ENCODE measurements at regions not wholly inside any gene's neighbourhood (a gene's known extent, or its start where the extent isn't known, plus 50 kb on each side); places are given as distances from the start of the nearest gene placed in this dataset.

DNA sequence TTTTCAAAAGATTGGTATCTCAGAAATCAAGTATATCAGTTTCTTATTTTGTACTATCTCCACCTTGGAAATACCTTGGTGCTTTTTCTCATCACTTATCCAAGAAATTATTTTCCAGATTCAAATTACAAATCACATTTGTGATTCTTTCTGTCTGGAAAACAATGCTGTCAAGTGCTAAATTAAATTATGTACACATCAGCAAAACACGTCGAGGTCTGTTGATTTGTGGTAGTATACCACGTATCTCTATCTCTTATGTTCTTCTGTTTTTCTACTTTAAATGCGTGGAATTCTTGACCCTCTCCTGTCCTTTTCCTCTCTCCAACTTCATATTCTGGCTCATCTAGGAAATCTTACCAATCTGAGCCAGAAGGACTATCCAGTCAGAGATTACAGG lies 214.5 kb downstream of the PTN start:
- no peak for TF ChIP-seq GATA3 (IDR thresholded peaks at IDR 0.05; ENCODE audit: low read depth, low read length)
- TF ChIP-seq GATA2 (IDR thresholded peaks at IDR 0.05; ENCODE audit: low read depth, low read length) = no peak
